SK-N-SH treated with all-trans-retinoic acid at 6 μM for 48 hours (cell line): ENCODE measurements at regions not wholly inside any gene's neighbourhood (a gene's known extent, or its start where the extent isn't known, plus 50 kb on each side); places are given as distances from the start of the nearest gene placed in this dataset.
"Not testable (repeated sequence)": the region's sequence is repeated elsewhere in the genome, so short reads cannot be mapped to it uniquely, and the experiment has no call there.

ENCODE experiments used
- OSR1 ChIP-seq: fragments of 250-450 bp; sonication (Bioruptor Pico); IDR thresholded peaks from 2 replicates; pipeline ENCODE4 v1.8.0; 2022; ENCODE audit warnings: moderate library complexity, mild to moderate bottlenecking, inconsistent platforms
- PPARA ChIP-seq: fragments of 250-450 bp; sonication (Bioruptor Pico); IDR thresholded peaks from 2 replicates; pipeline ENCODE4 v1.5.0; 2020; ENCODE audit warnings: mild to moderate bottlenecking, borderline replicate concordance
- RARB ChIP-seq: fragments of 250-450 bp; sonication (Bioruptor Pico); IDR thresholded peaks from 2 replicates; pipeline ENCODE4 v1.8.0; 2021; ENCODE audit warnings: mild to moderate bottlenecking, moderate library complexity
- TOX ChIP-seq: fragments of 250-450 bp; sonication (Bioruptor Pico); IDR thresholded peaks from 2 replicates; pipeline ENCODE4 v1.8.0; 2021; ENCODE audit warnings: mild to moderate bottlenecking, moderate library complexity, borderline replicate concordance
- ZFP3 ChIP-seq: fragments of 250-450 bp; sonication (Bioruptor Pico); IDR thresholded peaks from 2 replicates; pipeline ENCODE4 v1.5.0; 2020; ENCODE audit warnings: mild to moderate bottlenecking, moderate library complexity
- TF ChIP-seq, protein P1 (sequence below): fragments of 250-450 bp; sonication (Bioruptor Pico); IDR thresholded peaks from 2 replicates; pipeline ENCODE4 v1.8.0; 2020; ENCODE audit warnings: mild to moderate bottlenecking, moderate library complexity, borderline replicate concordance

DNA sequence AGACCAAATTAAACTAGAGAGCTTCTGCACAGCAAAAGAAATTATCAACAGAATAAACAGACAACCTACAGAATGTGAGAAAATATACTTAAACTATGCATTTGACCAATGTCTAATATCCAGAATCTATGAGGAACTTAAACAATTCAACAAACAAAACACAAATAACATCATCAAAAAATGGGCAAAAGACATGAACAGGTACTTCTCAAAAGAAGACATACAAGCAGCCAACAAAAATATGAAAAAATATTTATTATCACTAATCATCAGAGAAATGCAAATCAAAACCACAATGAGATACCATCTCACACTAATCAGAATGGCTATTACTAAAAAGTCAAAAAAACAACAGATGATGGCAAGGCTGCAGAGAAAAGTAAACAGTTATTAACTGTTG, 236.2 kb upstream of the FAT3 start:
- TF ChIP-seq RARB (CRISPR knock-in tag); ZFP3; TOX; OSR1 (CRISPR knock-in tag); PPARA (CRISPR knock-in tag): not testable (repeated sequence)
- TF ChIP-seq, protein P1, sequence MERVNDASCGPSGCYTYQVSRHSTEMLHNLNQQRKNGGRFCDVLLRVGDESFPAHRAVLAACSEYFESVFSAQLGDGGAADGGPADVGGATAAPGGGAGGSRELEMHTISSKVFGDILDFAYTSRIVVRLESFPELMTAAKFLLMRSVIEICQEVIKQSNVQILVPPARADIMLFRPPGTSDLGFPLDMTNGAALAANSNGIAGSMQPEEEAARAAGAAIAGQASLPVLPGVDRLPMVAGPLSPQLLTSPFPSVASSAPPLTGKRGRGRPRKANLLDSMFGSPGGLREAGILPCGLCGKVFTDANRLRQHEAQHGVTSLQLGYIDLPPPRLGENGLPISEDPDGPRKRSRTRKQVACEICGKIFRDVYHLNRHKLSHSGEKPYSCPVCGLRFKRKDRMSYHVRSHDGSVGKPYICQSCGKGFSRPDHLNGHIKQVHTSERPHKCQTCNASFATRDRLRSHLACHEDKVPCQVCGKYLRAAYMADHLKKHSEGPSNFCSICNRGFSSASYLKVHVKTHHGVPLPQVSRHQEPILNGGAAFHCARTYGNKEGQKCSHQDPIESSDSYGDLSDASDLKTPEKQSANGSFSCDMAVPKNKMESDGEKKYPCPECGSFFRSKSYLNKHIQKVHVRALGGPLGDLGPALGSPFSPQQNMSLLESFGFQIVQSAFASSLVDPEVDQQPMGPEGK (CRISPR knock-in tag) = not testable (repeated sequence)
